Right lobe of liver (tissue), 4 donors: ENCODE measurements at regions not wholly inside any gene's neighbourhood (a gene's known extent, or its start where the extent isn't known, plus 50 kb on each side); places are given as distances from the start of the nearest gene placed in this dataset.
"Not testable (repeated sequence)": the region's sequence is repeated elsewhere in the genome, so short reads cannot be mapped to it uniquely, and the experiment has no call there.

Experiments
- CTCF ChIP-seq, 4 donors: fragments of 200-600 bp in 3 of 4; fragments of 450-650 bp in 1 of 4; IDR thresholded peaks; one replicate each; pipeline versions ENCODE4 v1.5.1 to v1.8.0; 2016 to 2022; ENCODE audit warnings: antibody characterized with exemption in 4 of 4, mild to moderate bottlenecking in 2 of 4
- POLR2A ChIP-seq: fragments of 450-650 bp; IDR thresholded peaks from one replicate; pipeline ENCODE4 v1.6.1; 2017; ENCODE audit warnings: antibody characterized with exemption, mild to moderate bottlenecking
- donor health status: DM: no; HTN: no; CAD: no.
- donor health status: DM: no; HTN: no; CAD: no.
- donor health status: DM: no; HTN: yes; CAD: no.

GRCh38 chr3:193003624-193004023 is 86.0 kb upstream of the MB21D2 start:
- TF ChIP-seq CTCF (IDR thresholded peaks at IDR 0.05); POLR2A: not testable (repeated sequence)
